ENCODE measurements at regions not wholly inside any gene's neighbourhood (a gene's known extent, or its start where the extent isn't known, plus 50 kb on each side); places are given as distances from the start of the nearest gene placed in this dataset.

DNA sequence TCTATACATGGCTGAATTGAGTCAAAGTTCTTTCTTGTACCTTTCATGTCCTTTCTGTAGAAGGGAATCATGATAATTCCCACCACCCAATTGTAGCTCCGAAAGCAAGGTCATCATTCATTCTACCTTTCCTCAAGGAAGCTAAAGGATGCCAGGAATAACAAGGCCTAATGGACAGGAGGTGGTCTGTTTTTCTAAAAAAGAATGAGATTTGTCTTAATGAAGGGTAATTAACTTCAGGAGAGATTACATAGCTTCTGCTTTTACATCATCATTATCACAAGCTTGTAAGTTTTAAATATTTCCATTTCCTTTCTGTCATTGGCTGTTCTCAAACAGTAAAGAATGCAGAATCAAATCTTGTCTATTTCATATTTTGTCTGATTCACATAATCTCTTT, 249.5 kb upstream of the SORCS1 start:
- Histone ChIP-seq H3K4me2 (no peak overlapping the region), H2AFZ (no peak overlapping the region), H3K27ac (ENCODE audit: low read depth) (no peak overlapping the region), H3K4me1 (ENCODE audit: insufficient read depth) (no peaks in the 10 kb centered on the region; the same call in 1 of the 2 replicates), H3F3A (replicated peaks; ENCODE audit: low read depth) (no peaks in the 10 kb centered on the region), H3K27me3 (ENCODE audit: insufficient read depth) (no peaks in the 10 kb centered on the region), H3K79me2 (replicated peaks; ENCODE audit: insufficient read depth) (no peaks in the 10 kb centered on the region), H3K4me3 (no peak overlapping the region), H4K20me1 (replicated peaks; ENCODE audit: insufficient read depth) (no peaks in the 10 kb centered on the region), H3K9me2 (ENCODE audit: insufficient read depth) (no peaks in the 10 kb centered on the region), H3K36me3 (ENCODE audit: insufficient read depth) (no peaks in the 10 kb centered on the region)
- no peak for DNase-seq (ENCODE audit: low spot score)
- H3K27ac Mint-ChIP-seq = no peak overlapping the region
- ATAC-seq = no peak
- H3K4me3 Mint-ChIP-seq = no peak overlapping the region
- H3K36me3 Mint-ChIP-seq (ENCODE audit: low read depth) = no peaks in the 10 kb centered on the region
- no peaks in the 10 kb centered on the region for H3K27me3 Mint-ChIP-seq (ENCODE audit: insufficient read depth, low read depth, poor library complexity)
- H3K4me1 Mint-ChIP-seq = no peaks in the 10 kb centered on the region; the same call in 2 of the 3 replicates
- no peaks in the 10 kb centered on the region for H3K9me3 Mint-ChIP-seq
- TF ChIP-seq EZH2 (IDR thresholded peaks at IDR 0.05; ENCODE audit: low read depth, unreplicated experiment) (no peak), ZNF462 (CRISPR knock-in tag; IDR thresholded peaks at IDR 0.05) (no peak), JUNB (IDR thresholded peaks at IDR 0.05; ENCODE audit: unreplicated experiment) (no peak), ZNF331 (CRISPR knock-in tag; IDR thresholded peaks at IDR 0.05; ENCODE audit: low read depth) (no peak), ETS1 (IDR thresholded peaks at IDR 0.05) (no peak), STAT1 (IDR thresholded peaks at IDR 0.05; ENCODE audit: unreplicated experiment) (no peak), CREB1 (CRISPR knock-in tag; IDR thresholded peaks at IDR 0.05; ENCODE audit: low read depth) (no peak), NANOG (IDR thresholded peaks at IDR 0.05; ENCODE audit: borderline replicate concordance) (no peak), ZNF114 (CRISPR knock-in tag; IDR thresholded peaks at IDR 0.05) (no peak), EZH2phosphoT487 (IDR thresholded peaks at IDR 0.05; ENCODE audit: unreplicated experiment) (no peak), POLR2AphosphoS5 (IDR thresholded peaks at IDR 0.05; ENCODE audit: low read depth) (no peak)
- TF ChIP-seq, protein P1, sequence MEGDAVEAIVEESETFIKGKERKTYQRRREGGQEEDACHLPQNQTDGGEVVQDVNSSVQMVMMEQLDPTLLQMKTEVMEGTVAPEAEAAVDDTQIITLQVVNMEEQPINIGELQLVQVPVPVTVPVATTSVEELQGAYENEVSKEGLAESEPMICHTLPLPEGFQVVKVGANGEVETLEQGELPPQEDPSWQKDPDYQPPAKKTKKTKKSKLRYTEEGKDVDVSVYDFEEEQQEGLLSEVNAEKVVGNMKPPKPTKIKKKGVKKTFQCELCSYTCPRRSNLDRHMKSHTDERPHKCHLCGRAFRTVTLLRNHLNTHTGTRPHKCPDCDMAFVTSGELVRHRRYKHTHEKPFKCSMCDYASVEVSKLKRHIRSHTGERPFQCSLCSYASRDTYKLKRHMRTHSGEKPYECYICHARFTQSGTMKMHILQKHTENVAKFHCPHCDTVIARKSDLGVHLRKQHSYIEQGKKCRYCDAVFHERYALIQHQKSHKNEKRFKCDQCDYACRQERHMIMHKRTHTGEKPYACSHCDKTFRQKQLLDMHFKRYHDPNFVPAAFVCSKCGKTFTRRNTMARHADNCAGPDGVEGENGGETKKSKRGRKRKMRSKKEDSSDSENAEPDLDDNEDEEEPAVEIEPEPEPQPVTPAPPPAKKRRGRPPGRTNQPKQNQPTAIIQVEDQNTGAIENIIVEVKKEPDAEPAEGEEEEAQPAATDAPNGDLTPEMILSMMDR (conservative IDR thresholded peaks at IDR 0.05; ENCODE audit: low read depth in 2 of 2) = no peak
- TF ChIP-seq, protein P2, sequence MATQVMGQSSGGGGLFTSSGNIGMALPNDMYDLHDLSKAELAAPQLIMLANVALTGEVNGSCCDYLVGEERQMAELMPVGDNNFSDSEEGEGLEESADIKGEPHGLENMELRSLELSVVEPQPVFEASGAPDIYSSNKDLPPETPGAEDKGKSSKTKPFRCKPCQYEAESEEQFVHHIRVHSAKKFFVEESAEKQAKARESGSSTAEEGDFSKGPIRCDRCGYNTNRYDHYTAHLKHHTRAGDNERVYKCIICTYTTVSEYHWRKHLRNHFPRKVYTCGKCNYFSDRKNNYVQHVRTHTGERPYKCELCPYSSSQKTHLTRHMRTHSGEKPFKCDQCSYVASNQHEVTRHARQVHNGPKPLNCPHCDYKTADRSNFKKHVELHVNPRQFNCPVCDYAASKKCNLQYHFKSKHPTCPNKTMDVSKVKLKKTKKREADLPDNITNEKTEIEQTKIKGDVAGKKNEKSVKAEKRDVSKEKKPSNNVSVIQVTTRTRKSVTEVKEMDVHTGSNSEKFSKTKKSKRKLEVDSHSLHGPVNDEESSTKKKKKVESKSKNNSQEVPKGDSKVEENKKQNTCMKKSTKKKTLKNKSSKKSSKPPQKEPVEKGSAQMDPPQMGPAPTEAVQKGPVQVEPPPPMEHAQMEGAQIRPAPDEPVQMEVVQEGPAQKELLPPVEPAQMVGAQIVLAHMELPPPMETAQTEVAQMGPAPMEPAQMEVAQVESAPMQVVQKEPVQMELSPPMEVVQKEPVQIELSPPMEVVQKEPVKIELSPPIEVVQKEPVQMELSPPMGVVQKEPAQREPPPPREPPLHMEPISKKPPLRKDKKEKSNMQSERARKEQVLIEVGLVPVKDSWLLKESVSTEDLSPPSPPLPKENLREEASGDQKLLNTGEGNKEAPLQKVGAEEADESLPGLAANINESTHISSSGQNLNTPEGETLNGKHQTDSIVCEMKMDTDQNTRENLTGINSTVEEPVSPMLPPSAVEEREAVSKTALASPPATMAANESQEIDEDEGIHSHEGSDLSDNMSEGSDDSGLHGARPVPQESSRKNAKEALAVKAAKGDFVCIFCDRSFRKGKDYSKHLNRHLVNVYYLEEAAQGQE (IDR thresholded peaks at IDR 0.05; ENCODE audit: unreplicated experiment) = no peak

Data from GM23338 (cell line).